ENCODE measurements at regions not wholly inside any gene's neighbourhood (a gene's known extent, or its start where the extent isn't known, plus 50 kb on each side); places are given as distances from the start of the nearest gene placed in this dataset.

GRCh38 chr7:145082366-145083161 lies 246.7 kb upstream of the TPK1 start:
- peak; percentile 48 for DNase-seq

GRCh38 chr7:145065473-145065872 lies 229.6 kb upstream of the TPK1 start:
- no peak for DNase-seq

- DNase-seq = no peak
These were observed 228.3 kb upstream of the TPK1 start for GRCh38 chr7:145064114-145064513.

- no peak for DNase-seq
These were observed 217.9 kb upstream of the TPK1 start for GRCh38 chr7:145053781-145054180.

- no peak for DNase-seq
These were observed 214.6 kb upstream of the TPK1 start for GRCh38 chr7:145050415-145050814.

GRCh38 chr7:145036604-145037405 lies 201.0 kb upstream of the TPK1 start:
- DNase-seq = peak; percentile 54

- DNase-seq = no peak
These were observed 195.3 kb upstream of the TPK1 start for GRCh38 chr7:145031162-145031561.

- no peak for DNase-seq
These were observed 194.9 kb upstream of the TPK1 start for GRCh38 chr7:145030754-145031153.

GRCh38 chr7:145020454-145020853 lies 184.6 kb upstream of the TPK1 start:
- DNase-seq = no peak

- DNase-seq = no peak
These were observed 180.2 kb upstream of the TPK1 start for GRCh38 chr7:145016068-145016467.

- DNase-seq = no peak
These were observed 174.0 kb upstream of the TPK1 start for GRCh38 chr7:145009876-145010275.

- no peak for DNase-seq
These were observed 169.7 kb upstream of the TPK1 start for GRCh38 chr7:145005601-145006000.

- DNase-seq = no peak
These were observed 161.7 kb upstream of the TPK1 start for GRCh38 chr7:144997512-144997911.

- no peak for DNase-seq
These were observed 159.6 kb upstream of the TPK1 start for GRCh38 chr7:144995495-144995894.

- DNase-seq = no peak
These were observed 155.2 kb upstream of the TPK1 start for GRCh38 chr7:144991041-144991440.

- DNase-seq = no peak
These were observed 151.8 kb upstream of the TPK1 start for GRCh38 chr7:144987686-144988085.

- no peak for DNase-seq
These were observed 146.3 kb upstream of the TPK1 start for GRCh38 chr7:144982133-144982532.

GRCh38 chr7:144975882-144976281 lies 140.0 kb upstream of the TPK1 start:
- DNase-seq = no peak

GRCh38 chr7:144969787-144970186 lies 133.9 kb upstream of the TPK1 start:
- no peak for DNase-seq

- no peak for DNase-seq
These were observed 124.9 kb upstream of the TPK1 start for GRCh38 chr7:144960763-144961162.

- DNase-seq = no peak
These were observed 122.1 kb upstream of the TPK1 start for GRCh38 chr7:144957998-144958397.

GRCh38 chr7:144955422-144955821 lies 119.6 kb upstream of the TPK1 start:
- DNase-seq = no peak

GRCh38 chr7:144941127-144941526 lies 105.3 kb upstream of the TPK1 start:
- no peak for DNase-seq

GRCh38 chr7:144937199-144937598 lies 101.3 kb upstream of the TPK1 start:
- no peak for DNase-seq
